Adipocyte (in vitro differentiated cells): ENCODE measurements at regions not wholly inside any gene's neighbourhood (a gene's known extent, or its start where the extent isn't known, plus 50 kb on each side); places are given as distances from the start of the nearest gene placed in this dataset.

Experiments
- DNase-seq: peaks from one replicate; pipeline ENCODE4 v3.0.0-alpha.2; 2015; ENCODE audit warnings: low read depth
- H3K27me3 ChIP-seq: replicated peaks from 2 replicates; pipeline ENCODE4 v1.7.0; 2013; ENCODE audit warnings: mild to moderate bottlenecking, low read length, moderate library complexity; ENCODE audit not compliant: control insufficient read depth, insufficient read depth
- H3K36me3 ChIP-seq: 2 replicates; pipeline ENCODE4 v1.7.0; 2013; ENCODE audit warnings: low read length, mild to moderate bottlenecking, moderate library complexity; ENCODE audit not compliant: control insufficient read depth, insufficient read depth, severe bottlenecking
- H3K4me1 ChIP-seq: 2 replicates; pipeline ENCODE4 v1.7.0; 2013; ENCODE audit warnings: mild to moderate bottlenecking, low read length, moderate library complexity; ENCODE audit not compliant: control insufficient read depth, insufficient read depth
- H3K4me3 ChIP-seq: 2 replicates; pipeline ENCODE4 v1.7.0; 2013; ENCODE audit warnings: mild to moderate bottlenecking, low read length, moderate library complexity
- H3K9ac ChIP-seq: 2 replicates; pipeline ENCODE4 v1.7.0; 2013; ENCODE audit warnings: mild to moderate bottlenecking, low read length, moderate library complexity
- H3K9me3 ChIP-seq: 2 replicates; pipeline ENCODE4 v1.7.0; 2013; ENCODE audit warnings: mild to moderate bottlenecking, low read length, moderate library complexity; ENCODE audit not compliant: control insufficient read depth

GRCh38 chr3:189056646-189057335, 115.0 kb upstream of the TPRG1 start:
- peak overlapping the region; percentile 60 for H3K9ac ChIP-seq
- no peaks in the 10 kb centered on the region for H3K27me3 ChIP-seq
- no peak overlapping the region for H3K4me3 ChIP-seq
- peaks cover 29% of the 10 kb centered on the region for H3K4me1 ChIP-seq
- DNase-seq: no peak
- H3K9me3 ChIP-seq: peaks cover 6% of the 10 kb centered on the region
- no peaks in the 10 kb centered on the region for H3K36me3 ChIP-seq

- no peak overlapping the region for H3K4me3 ChIP-seq
- H3K9me3 ChIP-seq: peaks cover 7% of the 10 kb centered on the region
- peak overlapping the region; percentile 60 for H3K9ac ChIP-seq
- no peak for DNase-seq
- peaks cover 29% of the 10 kb centered on the region for H3K4me1 ChIP-seq
- H3K36me3 ChIP-seq: no peaks in the 10 kb centered on the region
- H3K27me3 ChIP-seq: no peaks in the 10 kb centered on the region
Measured at GRCh38 chr3:189057369-189057768, 114.4 kb upstream of the TPRG1 start.

GRCh38 chr3:189058071-189058470, 113.7 kb upstream of the TPRG1 start:
- H3K27me3 ChIP-seq: no peaks in the 10 kb centered on the region
- no peak overlapping the region for H3K9ac ChIP-seq
- peaks cover 29% of the 10 kb centered on the region for H3K4me1 ChIP-seq
- H3K9me3 ChIP-seq: peaks cover 14% of the 10 kb centered on the region
- no peak overlapping the region for H3K4me3 ChIP-seq
- no peaks in the 10 kb centered on the region for H3K36me3 ChIP-seq
- DNase-seq: no peak

GRCh38 chr3:189070965-189071364, 100.8 kb upstream of the TPRG1 start:
- H3K9ac ChIP-seq: no peak overlapping the region
- H3K27me3 ChIP-seq: no peaks in the 10 kb centered on the region
- no peaks in the 10 kb centered on the region for H3K36me3 ChIP-seq
- H3K4me3 ChIP-seq: no peak overlapping the region
- no peak for DNase-seq
- H3K9me3 ChIP-seq: peaks cover 8% of the 10 kb centered on the region
- H3K4me1 ChIP-seq: no peaks in the 10 kb centered on the region

GRCh38 chr3:189071446-189071845, 100.3 kb upstream of the TPRG1 start:
- Histone ChIP-seq H3K36me3 (no peaks in the 10 kb centered on the region), H3K4me1 (no peaks in the 10 kb centered on the region), H3K4me3 (no peak overlapping the region), H3K9ac (no peak overlapping the region), H3K9me3 (peaks cover 8% of the 10 kb centered on the region), H3K27me3 (no peaks in the 10 kb centered on the region)
- DNase-seq: no peak

GRCh38 chr3:189076449-189076848, 95.3 kb upstream of the TPRG1 start:
- no peaks in the 10 kb centered on the region for H3K9me3 ChIP-seq
- DNase-seq: no peak

DNA sequence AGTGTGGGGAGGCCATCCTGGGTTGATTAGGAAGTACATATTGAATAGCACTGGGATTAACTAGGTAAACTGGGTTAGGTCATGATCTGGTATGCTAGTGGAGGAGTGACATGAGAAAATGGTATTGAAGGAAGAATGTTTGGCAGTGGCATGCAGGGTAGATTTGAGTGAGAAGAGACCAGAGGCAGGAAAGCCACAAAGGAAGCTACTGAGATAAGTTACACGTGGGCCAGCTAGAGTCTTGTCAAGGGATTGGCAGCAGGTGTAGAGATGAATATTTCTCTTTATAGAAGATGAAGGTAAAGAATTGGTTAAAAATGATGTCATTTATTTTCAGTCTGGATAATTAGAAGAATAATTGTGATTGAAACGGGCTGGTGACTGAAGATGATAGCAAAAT, 91.0 kb upstream of the TPRG1 start:
- no peaks in the 10 kb centered on the region for H3K27me3 ChIP-seq
- no peak overlapping the region for H3K4me3 ChIP-seq
- no peaks in the 10 kb centered on the region for H3K4me1 ChIP-seq
- no peaks in the 10 kb centered on the region for H3K36me3 ChIP-seq
- H3K9me3 ChIP-seq: no peaks in the 10 kb centered on the region
- no peak for DNase-seq
- no peak overlapping the region for H3K9ac ChIP-seq

More at GRCh38 chr3:189076449-189076848, 95.3 kb upstream of the TPRG1 start:
- Histone ChIP-seq H3K4me1 (no peaks in the 10 kb centered on the region), H3K9ac (no peak overlapping the region), H3K4me3 (no peak overlapping the region), H3K36me3 (no peaks in the 10 kb centered on the region), H3K27me3 (no peaks in the 10 kb centered on the region)

DNA sequence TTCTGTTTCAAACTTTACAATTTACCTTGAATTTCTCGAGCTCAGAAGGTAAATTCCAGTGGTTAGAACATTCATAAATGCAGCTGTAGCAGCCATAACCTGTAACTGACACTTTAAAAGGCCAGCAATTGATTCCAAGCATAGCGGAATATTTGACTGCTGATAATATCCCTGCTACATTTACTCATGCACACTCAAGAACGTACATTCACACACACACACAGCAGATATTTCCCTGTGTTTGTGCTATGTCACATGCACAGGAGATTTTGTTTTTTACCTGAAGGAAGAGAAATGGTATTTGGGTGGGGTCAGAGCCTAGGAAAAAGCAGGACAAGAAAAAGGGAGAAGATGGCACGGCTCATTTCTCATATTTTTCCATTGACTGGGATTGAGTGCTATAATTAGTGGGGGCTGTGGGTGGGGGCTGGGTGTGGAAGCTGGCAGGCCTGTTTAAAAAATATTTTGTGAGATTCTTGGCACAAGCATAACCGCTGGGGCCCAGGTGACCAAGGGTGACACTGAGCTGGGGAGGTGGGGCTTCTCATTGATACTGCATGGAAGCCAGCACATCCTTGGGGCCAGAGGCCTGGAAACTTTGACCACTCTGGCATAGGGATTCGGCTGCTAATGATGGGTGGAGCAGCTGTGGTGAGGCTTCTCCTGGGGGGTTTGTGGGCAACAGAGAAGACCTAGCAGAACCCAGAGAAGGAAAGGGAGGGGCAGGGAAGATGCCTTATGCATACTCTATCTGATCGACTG, 88.9 kb upstream of the TPRG1 start:
- DNase-seq: no peak

DNA sequence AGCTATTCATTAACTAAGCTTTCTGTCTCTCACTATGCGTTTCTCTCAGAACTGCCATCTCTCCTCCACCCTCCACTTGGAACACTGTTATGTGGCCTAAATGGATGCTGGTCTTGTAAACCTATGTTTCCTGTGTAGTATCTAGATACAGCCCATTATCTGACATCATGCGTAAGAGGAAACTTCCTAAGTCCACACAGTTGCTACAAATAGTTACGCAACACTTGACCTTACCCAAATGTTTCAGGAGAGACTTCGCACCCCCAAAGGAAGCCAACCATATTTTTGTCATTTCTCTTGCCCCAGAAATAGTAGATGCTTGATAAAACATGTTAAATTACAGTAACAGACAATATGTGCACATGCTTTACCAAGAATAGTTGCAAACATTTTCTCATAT, 87.2 kb upstream of the TPRG1 start:
- Histone ChIP-seq H3K4me3 (no peak overlapping the region), H3K9me3 (no peaks in the 10 kb centered on the region), H3K36me3 (no peaks in the 10 kb centered on the region), H3K4me1 (no peaks in the 10 kb centered on the region), H3K9ac (no peak overlapping the region), H3K27me3 (no peaks in the 10 kb centered on the region)
- DNase-seq: no peak

More for the DNA sequence above, 88.9 kb upstream of the TPRG1 start:
- Histone ChIP-seq H3K4me3 (no peak overlapping the region), H3K36me3 (no peaks in the 10 kb centered on the region), H3K27me3 (no peaks in the 10 kb centered on the region), H3K9me3 (no peaks in the 10 kb centered on the region), H3K9ac (no peak overlapping the region), H3K4me1 (no peaks in the 10 kb centered on the region)

DNA sequence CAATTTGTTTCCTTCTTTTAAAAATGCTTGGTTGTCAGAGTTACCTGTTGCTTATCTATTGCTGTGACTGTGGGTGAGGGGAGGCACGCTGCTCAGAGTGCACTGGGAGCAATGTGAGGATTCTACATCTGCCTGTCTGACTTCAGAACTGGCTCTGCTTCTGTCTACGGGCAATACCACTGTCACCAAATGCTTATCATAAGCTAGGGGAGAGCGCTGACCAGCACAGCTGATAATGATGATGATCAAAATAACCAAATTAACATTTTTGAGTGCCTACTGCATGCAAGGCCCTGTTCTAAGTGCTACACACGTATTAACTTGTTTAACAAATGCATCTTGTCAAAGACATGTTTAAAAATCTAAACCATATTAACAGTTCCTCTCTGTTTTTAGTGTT, 79.2 kb upstream of the TPRG1 start:
- Histone ChIP-seq H3K9me3 (no peaks in the 10 kb centered on the region), H3K9ac (no peak overlapping the region), H3K27me3 (no peaks in the 10 kb centered on the region), H3K4me1 (peaks cover 3% of the 10 kb centered on the region), H3K4me3 (no peak overlapping the region), H3K36me3 (no peaks in the 10 kb centered on the region)
- no peak for DNase-seq

DNA sequence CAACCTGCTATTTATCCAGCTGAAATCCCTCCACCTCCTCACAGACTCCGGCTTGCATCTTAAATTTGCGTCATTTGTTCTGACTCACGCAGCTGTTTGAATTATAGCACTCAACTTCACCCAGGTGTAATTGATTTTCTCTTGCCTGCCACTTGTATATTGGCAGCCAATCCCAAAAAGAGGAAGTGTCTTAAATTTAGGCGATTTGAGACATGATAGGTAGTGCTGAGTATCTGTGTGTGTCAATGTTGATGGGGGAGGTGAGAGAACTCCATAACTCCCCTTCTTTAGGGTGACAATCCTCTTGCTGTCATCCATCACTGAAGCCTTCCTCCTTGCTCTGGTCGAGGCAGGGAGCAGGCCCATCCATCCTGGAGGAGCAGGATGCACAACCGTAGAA, 77.2 kb upstream of the TPRG1 start:
- Histone ChIP-seq H3K9me3 (no peaks in the 10 kb centered on the region), H3K9ac (no peak overlapping the region), H3K4me3 (no peak overlapping the region), H3K27me3 (no peaks in the 10 kb centered on the region), H3K4me1 (peaks cover 20% of the 10 kb centered on the region), H3K36me3 (no peaks in the 10 kb centered on the region)
- DNase-seq: no peak
